HG03280 (cell line): ENCODE measurements at regions not wholly inside any gene's neighbourhood (a gene's known extent, or its start where the extent isn't known, plus 50 kb on each side); places are given as distances from the start of the nearest gene placed in this dataset.
"Not testable (repeated sequence)": the region's sequence is repeated elsewhere in the genome, so short reads cannot be mapped to it uniquely, and the experiment has no call there.

Source experiments
- ATAC-seq: cut with Tn5 transposase; IDR thresholded peaks from one replicate; pipeline ENCODE4 v1.9.1; 2021; ENCODE audit warnings: mild to moderate bottlenecking, moderate library complexity; ENCODE audit not compliant: unreplicated experiment

GRCh38 chr20:22732751-22733150 is 148.4 kb upstream of the FOXA2 start:
- no peak for ATAC-seq

- not testable (repeated sequence) for ATAC-seq
These were observed 150.7 kb upstream of the FOXA2 start for GRCh38 chr20:22734946-22735647.

- ATAC-seq, result no peak
These were observed 156.5 kb upstream of the FOXA2 start for GRCh38 chr20:22740829-22741228.

DNA sequence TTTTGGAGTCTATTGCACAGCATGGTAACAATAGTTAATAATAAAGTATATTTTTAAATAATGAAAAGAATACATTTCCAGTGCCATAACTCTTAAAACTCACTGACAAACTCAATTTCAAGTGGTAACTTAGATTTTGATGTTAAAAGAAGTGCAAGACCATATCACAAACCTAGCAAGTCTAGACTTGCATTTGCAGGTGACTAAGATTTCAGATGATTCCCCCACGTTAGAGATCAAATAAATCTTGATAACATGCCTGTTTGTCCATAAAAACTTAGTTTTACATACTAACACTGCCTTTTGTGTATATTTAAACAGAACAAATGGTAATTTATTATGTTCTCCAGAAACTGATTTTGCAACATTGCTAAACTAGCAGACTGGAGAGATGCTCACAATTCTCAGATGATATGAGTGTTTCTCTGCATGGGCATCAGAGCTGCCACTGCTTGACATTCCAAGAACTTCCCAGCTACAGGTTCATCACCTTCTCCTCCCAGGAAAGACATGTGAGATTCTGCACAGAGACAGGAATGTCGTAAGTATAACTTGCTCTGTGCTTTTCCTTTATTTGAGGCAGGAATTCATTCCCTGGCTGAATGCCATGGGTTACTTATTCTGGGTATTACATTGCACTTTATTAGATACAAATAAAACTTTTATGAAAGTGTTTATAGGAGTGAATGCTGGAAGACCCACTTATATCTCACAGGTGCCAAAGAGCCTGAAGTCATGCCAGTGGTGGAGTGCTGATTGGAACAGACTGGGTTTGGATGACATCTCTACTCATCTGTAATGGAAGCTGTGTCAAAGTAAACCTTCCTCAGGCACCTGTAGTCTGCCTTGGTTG is 160.2 kb upstream of the FOXA2 start:
- no peak for ATAC-seq

- no peak for ATAC-seq
These were observed 160.8 kb upstream of the FOXA2 start for GRCh38 chr20:22745194-22745500.

DNA sequence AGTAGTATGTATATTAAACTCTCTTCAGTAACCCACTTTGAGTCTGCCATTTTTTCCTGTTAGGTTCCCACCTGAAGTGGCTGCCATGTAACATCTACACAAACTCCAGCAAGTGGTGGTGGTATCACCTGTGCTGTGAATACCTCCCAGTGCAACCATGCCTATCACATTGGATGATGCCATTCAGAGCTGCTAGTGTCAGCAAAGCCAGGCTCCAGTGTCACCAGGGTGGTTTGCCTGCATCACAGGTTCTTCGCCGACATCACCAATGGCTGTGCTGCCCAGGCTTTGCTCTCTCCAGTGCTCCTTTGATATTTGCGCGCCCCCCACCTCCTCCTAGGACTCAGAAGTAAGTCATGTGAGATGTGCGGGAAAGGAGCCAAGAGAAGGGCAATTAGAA is 162.6 kb upstream of the FOXA2 start:
- ATAC-seq, result no peak

GRCh38 chr20:22752324-22752723 is 168.0 kb upstream of the FOXA2 start:
- ATAC-seq, result no peak

- ATAC-seq, result no peak
These were observed 173.2 kb upstream of the FOXA2 start for GRCh38 chr20:22757424-22758183.

DNA sequence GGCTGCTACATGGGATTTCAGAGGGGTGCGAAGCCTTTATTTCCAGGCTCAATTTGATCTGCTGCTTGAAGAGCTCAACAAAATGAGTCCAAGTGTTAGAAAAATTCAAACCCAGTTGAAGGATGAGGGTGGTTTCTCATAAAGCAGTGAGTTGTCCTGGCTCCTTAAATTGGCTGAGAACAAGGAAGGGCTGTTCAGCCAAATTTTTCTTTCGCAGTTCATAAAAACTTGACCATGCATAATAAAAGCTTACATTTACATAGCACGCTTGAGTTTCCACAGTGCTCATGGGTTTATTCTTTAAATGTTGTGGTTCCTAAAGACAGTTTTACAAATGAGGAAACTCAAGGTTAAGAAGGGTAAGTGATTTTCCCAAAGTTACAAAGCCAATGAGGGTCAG is 174.4 kb upstream of the FOXA2 start:
- no peak for ATAC-seq

GRCh38 chr20:22762576-22763256 is 178.3 kb upstream of the FOXA2 start:
- no peak for ATAC-seq

DNA sequence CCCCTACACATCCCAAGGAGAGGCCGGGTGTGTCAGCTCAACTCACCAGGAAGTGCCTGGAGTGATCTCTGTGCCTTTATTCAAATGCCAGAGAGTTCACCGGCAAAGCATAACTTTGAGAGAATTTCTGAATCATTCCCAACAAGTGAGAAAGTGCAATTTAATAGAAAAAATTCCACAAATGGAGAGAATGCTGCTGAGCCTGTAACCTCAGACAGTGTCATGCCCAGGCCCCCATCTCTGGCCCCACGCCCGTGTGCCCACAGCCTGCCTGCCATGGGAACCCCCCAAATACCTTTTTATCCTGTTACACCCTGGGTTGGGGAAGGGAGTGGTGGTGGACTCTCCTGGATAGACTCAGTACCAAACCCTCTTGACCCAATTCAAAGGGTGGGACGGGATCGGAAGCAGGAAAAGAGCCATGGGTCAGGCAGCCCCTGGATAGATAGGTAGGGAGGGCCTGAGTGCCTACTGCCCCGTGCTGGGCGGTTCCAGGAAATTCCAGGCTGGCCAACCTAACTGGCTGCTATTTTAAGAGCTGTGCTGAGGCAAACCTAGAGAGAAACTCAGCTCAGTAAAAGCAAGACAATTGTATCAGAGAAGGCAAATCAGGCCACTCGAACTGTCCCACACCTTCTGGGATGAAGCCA is 179.0 kb upstream of the FOXA2 start:
- no peak for ATAC-seq

GRCh38 chr20:22768266-22769178 is 184.2 kb upstream of the FOXA2 start:
- ATAC-seq, result no peak

DNA sequence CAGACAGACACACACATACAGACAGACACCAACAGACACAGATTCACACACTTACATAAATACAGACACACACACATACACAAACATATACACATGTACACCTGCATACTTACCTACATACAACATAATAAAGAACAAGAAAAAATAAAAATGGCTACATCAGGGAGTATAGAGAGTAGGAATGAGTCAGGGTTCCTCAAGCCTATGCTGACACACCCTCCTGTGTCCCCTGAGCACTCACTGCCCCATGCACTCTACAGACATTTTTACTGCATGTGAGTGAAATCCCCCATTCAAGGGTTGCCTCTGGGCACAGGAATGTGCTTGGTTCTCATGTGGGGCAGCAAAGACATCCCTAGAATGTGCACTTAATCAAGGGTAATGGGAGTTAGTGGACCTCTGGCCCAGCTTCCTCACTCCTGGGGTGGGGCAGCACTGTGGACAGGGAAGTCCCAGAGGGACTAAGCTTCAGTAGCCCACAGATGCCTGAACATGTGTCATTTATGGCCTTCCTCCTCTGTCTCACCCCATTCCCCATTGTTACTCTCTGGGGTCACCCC is 185.9 kb upstream of the FOXA2 start:
- no peak for ATAC-seq

DNA sequence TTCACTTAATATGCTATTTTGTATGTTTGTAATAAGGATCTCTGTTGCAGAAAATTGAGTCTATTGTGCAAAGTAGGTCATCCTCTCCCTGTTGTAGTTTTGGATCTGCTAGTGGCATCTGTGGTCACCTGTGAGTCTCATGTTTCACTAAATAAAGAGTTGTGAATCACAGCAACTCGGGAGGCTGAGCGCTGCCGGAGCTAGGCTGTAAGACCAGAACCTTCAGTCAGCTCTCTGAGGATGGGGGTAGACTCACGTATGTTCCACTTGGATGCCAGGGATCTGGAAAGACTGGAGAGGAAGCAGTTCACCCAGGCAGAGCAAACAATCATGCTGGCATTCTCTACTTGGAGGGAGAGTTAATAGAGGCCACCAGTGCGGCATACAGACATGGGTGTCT is 187.3 kb upstream of the FOXA2 start:
- ATAC-seq, result no peak

DNA sequence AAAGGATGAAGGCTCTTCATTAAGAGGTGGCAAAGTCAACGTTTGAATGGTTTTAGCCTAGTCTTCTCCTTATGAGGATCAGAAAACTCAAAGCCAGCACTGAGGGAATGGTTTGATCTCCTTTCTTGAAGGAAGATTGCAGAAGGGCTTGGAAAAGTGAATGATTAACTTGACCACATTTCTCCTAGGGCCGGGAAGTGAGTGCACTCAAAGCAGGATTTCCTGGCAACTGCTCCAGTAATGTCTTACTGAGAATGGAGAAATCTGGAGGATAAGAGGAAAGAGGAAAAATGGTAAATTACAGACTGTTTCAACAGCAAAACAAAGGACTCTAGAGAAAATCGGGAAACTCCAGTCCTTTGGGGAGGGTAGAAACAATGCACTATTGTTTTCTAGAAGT is 189.0 kb upstream of the FOXA2 start:
- no peak for ATAC-seq

DNA sequence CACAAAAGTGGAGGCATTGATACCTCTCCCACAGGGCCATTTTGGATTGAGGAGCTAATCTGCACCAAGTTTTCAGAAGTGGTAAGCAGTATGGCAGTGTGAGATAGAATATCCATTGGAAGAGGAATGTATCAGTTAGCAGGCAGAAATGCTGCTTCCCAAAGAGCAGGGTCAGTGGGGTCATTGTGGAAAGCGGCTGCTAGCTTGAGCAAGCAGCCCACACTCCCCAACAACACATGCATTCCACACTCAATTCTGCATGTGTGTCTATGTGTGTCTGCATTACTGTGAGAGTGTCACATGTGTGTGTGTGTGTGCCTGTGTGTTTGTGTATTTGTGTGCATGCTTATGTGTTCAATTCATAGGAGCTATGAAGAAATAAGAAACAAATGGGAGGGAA is 190.9 kb upstream of the FOXA2 start:
- ATAC-seq, result no peak

- no peak for ATAC-seq
These were observed 191.3 kb upstream of the FOXA2 start for GRCh38 chr20:22775671-22776139.

- ATAC-seq, result no peak
These were observed 192.0 kb upstream of the FOXA2 start for GRCh38 chr20:22776369-22776768.

DNA sequence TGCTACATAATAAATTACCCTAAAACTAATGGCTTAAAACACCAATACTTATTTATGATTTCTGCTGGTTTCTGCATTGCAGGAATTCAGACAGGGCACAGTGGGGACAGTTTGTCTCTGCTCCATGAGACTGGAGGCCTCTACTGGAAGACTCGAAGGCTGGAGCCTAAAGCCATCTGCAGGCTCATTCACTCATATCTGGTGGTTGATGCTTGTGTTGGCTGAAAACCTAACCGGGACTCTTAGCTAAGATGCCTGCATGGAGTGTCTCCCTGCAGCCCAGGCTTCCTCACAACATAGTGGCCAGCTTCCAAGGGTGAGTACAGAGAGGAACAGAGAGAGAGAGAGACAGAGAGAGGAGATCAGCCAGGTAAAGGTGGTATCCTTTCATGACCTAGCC is 195.5 kb upstream of the FOXA2 start:
- ATAC-seq, result no peak
